ENCODE measurements at regions not wholly inside any gene's neighbourhood (a gene's known extent, or its start where the extent isn't known, plus 50 kb on each side); places are given as distances from the start of the nearest gene placed in this dataset.
"Not testable (repeated sequence)": the region's sequence is repeated elsewhere in the genome, so short reads cannot be mapped to it uniquely, and the experiment has no call there.

- DNase-seq, result no peak
These were observed 153.2 kb downstream of the CTTN start for GRCh38 chr11:70551351-70552166.

- DNase-seq, result no peak
These were observed 154.1 kb downstream of the CTTN start for GRCh38 chr11:70552167-70553150.

GRCh38 chr11:70555078-70555477, 156.7 kb downstream of the CTTN start:
- no peak for DNase-seq

GRCh38 chr11:70556884-70557741, 158.8 kb downstream of the CTTN start:
- DNase-seq, result no peak

GRCh38 chr11:70557742-70558485, 159.6 kb downstream of the CTTN start:
- no peak for DNase-seq

GRCh38 chr11:70558681-70559080, 160.4 kb downstream of the CTTN start:
- DNase-seq, result no peak

- no peak for DNase-seq
These were observed 161.2 kb downstream of the CTTN start for GRCh38 chr11:70559516-70559915.

GRCh38 chr11:70560621-70561020, 162.3 kb downstream of the CTTN start:
- not testable (repeated sequence) for DNase-seq

- no peak for DNase-seq
These were observed 168.6 kb downstream of the CTTN start for GRCh38 chr11:70566768-70567530.

GRCh38 chr11:70567680-70568034, 169.3 kb downstream of the CTTN start:
- no peak for DNase-seq

GRCh38 chr11:70568035-70568813, 169.9 kb downstream of the CTTN start:
- DNase-seq, result no peak

- no peak for DNase-seq
These were observed 170.7 kb downstream of the CTTN start for GRCh38 chr11:70568814-70569617.

GRCh38 chr11:70569618-70569890, 171.2 kb downstream of the CTTN start:
- DNase-seq, result no peak

GRCh38 chr11:70569996-70570692, 171.8 kb downstream of the CTTN start:
- DNase-seq, result no peak

GRCh38 chr11:70570693-70571395, 172.5 kb downstream of the CTTN start:
- no peak for DNase-seq

GRCh38 chr11:70572974-70573260, 174.6 kb downstream of the CTTN start:
- DNase-seq, result no peak

- no peak for DNase-seq
These were observed 175.4 kb downstream of the CTTN start for GRCh38 chr11:70573701-70574151.

- DNase-seq, result no peak
These were observed 176.5 kb downstream of the CTTN start for GRCh38 chr11:70574725-70575347.

Measured in DMS153 (cell line).